ENCODE measurements at regions not wholly inside any gene's neighbourhood (a gene's known extent, or its start where the extent isn't known, plus 50 kb on each side); places are given as distances from the start of the nearest gene placed in this dataset.
"Not testable (repeated sequence)": the region's sequence is repeated elsewhere in the genome, so short reads cannot be mapped to it uniquely, and the experiment has no call there.

DNA sequence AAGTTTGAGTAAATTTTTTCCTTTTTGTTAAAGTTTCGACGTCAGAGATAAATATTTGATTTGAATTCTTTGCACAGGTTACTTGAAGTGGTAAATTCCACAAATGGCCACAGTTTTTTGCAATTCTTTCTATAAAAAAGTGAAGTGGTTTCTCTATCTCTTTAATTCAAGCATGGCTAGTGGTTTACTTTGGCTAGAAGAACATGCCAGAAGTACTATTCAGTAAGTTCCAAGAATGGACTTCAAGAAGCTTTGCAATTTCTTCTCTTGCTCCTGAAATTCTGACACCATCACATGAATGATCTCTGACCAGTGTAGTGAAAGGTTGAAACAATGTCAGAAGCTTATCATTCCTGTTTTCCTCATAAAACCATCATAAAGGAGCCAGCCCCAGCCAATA is 55.7 kb upstream of the RNPC3 start:
- no peak for TF ChIP-seq JUND (IDR thresholded peaks at IDR 0.05; ENCODE audit: low read depth)
- in situ Hi-C loops (cut with HindIII; ENCODE audit: low pct_unique_long_range_greater_than_20kb, low sequenced_read_pairs) = no loop called here
- DNase-seq (ENCODE audit: low read depth in 1 of 2, low spot score in 1 of 2) = no peak

DNA sequence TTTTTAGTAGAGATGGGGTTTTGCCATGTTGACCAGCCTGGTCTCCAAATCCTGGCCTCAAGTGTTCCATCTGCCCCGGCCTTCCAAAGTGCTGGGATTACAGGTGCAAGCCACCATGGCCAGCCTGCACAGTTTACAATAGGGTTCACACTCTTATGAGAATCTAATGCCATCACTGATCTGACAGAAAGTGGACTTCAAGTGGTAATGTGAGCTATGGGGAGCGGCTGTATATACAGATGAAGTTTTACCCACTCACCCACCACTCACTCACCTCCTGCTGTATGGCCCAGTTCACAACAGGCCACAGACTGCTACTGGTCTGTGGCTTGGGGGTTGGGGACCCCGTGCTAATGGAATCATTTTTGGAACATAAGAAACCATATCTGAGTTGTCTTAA is 58.4 kb upstream of the RNPC3 start:
- DNase-seq (ENCODE audit: low read depth in 1 of 2, low spot score in 1 of 2) = no peak
- in situ Hi-C loops (cut with HindIII; ENCODE audit: low pct_unique_long_range_greater_than_20kb, low sequenced_read_pairs) = no loop called here
- TF ChIP-seq JUND (IDR thresholded peaks at IDR 0.05; ENCODE audit: low read depth) = no peak

DNA sequence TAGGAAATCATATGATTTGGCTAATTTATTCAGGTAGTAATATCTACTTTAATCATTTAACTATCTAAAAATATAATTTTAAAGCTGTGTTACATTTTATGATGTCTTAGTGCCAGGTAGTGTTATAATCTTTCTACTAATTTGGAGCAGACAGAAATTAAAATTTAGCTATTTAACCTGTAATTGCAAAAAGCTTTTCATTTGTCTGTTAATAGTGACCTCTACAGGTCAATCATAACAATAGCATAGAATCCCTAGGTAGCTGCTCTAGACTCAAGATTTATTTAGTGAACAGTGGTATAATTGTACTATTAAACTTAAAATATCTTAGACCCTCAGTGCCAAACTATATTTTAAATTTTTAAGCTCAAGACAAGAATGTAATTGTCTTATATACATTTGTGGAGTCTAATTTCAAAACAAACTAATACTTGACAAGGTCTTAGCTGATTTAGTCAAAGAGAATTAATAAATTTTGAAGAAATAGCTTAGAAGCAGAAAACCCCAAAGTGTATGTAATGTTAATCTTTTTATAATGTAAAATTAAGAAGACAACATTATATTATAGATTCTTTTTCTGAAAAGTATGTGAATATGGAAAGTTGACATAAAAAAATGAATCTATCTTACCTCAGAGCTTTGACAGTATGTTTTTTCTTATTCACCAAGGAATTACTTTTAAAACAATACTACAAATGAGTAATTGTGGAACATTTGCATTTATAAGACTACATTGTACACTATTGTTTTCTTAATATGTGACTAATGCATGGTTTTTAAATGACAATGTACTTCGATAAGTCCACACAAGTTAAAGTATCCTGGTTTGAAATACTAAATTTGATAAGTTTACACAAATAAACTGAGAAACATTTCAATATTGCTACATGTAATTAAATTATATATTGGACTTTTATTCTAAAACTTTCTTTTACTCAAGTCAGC is 64.1 kb upstream of the RNPC3 start:
- in situ Hi-C loops (cut with HindIII; ENCODE audit: low pct_unique_long_range_greater_than_20kb, low sequenced_read_pairs) = no loop called here
- peak; percentile 3 to 20 for DNase-seq (ENCODE audit: low read depth in 1 of 2, low spot score in 1 of 2)
- no peak for TF ChIP-seq JUND (IDR thresholded peaks at IDR 0.05; ENCODE audit: low read depth)

DNA sequence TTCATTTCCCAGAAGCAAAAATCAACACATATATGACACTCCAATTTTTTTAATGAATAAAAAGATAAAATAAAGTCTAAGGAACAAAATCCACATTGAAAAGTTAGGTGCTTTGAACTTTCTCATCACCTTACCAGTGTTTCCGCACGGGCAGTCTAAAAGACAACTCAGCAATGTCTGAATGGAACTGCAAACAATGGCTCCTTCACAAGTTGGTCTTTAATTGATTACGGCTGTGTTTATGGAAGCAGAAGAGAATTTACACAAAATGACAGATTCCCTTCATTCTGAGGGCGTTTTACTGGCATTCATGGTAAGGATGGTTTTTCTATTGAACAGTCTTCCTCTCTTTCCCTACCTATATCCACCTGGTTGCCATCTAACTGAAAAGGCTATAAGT is 65.0 kb upstream of the RNPC3 start:
- TF ChIP-seq JUND (IDR thresholded peaks at IDR 0.05; ENCODE audit: low read depth) = no peak
- no peak for DNase-seq (ENCODE audit: low read depth in 1 of 2, low spot score in 1 of 2)
- in situ Hi-C loops (cut with HindIII; ENCODE audit: low pct_unique_long_range_greater_than_20kb, low sequenced_read_pairs) = no loop called here

DNA sequence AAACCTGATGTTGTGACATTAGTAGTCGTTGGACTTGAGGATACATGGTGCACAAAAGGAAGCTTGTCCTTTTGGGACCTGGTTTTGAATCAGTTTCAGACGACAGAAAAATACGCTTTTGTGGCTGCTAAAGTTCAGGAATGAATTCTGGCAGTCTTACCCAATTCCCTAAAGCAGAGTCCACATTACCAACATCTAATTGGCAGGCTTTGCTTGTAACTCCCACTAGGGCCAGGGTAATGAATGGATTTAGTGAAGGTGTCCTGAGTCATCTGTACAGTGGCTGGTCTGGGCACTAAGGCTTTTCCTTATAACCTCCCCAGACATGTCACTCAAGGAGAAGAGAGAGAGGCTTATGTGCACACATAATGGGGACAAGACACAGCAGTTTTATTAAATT is 66.2 kb upstream of the RNPC3 start:
- no peak for DNase-seq (ENCODE audit: low read depth in 1 of 2, low spot score in 1 of 2)
- in situ Hi-C loops (cut with HindIII; ENCODE audit: low pct_unique_long_range_greater_than_20kb, low sequenced_read_pairs) = no loop called here
- TF ChIP-seq JUND (IDR thresholded peaks at IDR 0.05; ENCODE audit: low read depth) = no peak

DNA sequence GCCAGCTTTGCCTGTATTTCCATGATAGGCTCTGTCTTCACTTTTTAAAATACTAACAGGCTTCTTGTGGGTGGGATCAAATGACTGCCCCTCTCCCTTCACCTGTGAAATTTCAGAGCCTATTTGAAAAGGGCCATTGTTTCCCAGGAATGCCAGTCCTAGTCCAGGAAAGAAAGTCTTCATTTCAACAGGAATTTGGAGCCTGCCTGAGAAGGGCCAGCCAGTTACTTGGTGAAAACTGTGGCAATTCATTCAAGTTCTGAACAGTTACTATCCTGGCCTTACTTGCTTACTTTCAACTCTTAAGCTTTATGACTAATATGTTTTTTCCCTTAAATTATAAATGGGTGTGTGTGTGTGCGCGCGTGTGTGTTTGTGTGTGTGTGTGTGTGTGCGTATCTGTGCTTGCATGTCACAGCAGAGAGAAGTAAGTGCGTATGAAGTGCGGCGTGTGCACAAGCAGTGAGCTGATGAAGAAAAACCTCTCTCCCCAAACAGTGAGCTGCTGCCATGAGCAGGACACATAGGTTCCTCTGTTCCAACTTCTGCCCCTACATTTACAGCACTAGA is 67.5 kb upstream of the RNPC3 start:
- no peak for TF ChIP-seq JUND (IDR thresholded peaks at IDR 0.05; ENCODE audit: low read depth)
- DNase-seq (ENCODE audit: low read depth in 1 of 2, low spot score in 1 of 2) = no peak
- in situ Hi-C loops (cut with HindIII; ENCODE audit: low pct_unique_long_range_greater_than_20kb, low sequenced_read_pairs) = no loop called here

DNA sequence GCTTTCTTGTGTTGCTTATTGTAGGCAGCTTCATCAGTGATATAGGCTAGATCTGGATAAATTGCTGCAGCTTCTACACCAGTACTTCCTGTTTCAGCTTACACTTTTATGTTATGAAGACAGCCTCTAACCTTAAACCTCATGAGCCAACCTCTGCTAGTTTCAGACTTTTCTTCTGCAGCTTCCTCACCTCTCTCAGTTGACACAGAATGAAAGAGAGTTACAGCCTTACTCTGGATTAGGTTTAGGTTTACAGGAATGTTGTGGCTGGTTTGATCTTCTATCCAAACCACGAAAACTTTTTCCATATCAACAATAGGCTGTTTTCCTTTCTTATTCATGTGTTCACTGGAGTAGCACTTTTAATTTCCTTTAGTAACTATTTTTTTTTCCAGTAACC is 76.9 kb upstream of the RNPC3 start:
- TF ChIP-seq JUND (IDR thresholded peaks at IDR 0.05; ENCODE audit: low read depth) = no peak
- no peak for DNase-seq (ENCODE audit: low read depth in 1 of 2, low spot score in 1 of 2)
- in situ Hi-C loops (cut with HindIII; ENCODE audit: low pct_unique_long_range_greater_than_20kb, low sequenced_read_pairs) = no loop called here

DNA sequence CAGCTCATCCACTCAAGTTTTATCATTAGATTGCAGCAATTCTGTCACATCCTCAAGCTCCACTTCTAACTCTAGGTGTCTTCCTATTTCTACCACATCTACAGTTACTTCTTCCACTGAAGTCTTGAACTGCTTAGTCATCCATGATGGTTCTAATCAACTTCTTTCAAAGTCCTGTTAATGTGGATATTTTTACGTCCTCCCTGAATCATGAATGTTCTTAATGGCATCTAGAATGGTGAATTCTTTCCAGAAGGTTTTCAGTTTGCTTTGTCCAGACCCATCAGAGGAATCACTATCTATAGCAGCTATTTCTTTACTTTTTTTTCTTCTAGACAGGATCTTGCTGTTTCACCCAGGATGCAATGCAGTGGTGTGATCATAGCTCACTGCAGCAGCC is 78.0 kb upstream of the RNPC3 start:
- in situ Hi-C loops (cut with HindIII; ENCODE audit: low pct_unique_long_range_greater_than_20kb, low sequenced_read_pairs) = no loop called here
- no peak for DNase-seq (ENCODE audit: low read depth in 1 of 2, low spot score in 1 of 2)
- no peak for TF ChIP-seq JUND (IDR thresholded peaks at IDR 0.05; ENCODE audit: low read depth)

DNA sequence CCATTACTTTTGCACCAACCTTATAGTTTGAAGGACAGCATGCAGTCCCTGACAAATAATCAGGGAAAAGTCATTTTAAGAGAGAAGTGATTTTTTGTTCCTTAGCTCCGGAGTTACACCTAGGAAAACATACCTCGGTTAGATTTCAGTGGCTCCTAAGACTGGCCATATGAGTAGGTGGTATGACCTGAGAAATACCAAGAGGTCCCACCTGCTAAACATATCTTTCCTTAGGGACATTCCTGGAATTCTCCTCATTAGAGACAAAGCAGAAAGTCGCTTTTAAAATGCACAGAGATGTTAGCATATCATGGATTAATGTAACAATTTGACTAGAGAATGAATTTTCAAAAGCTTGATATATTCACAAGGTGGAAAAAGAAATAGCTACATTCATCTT is 84.2 kb upstream of the RNPC3 start:
- no peak for TF ChIP-seq JUND (IDR thresholded peaks at IDR 0.05; ENCODE audit: low read depth)
- DNase-seq (ENCODE audit: low read depth in 1 of 2, low spot score in 1 of 2) = no peak
- in situ Hi-C loops (cut with HindIII; ENCODE audit: low pct_unique_long_range_greater_than_20kb, low sequenced_read_pairs) = no loop called here

DNA sequence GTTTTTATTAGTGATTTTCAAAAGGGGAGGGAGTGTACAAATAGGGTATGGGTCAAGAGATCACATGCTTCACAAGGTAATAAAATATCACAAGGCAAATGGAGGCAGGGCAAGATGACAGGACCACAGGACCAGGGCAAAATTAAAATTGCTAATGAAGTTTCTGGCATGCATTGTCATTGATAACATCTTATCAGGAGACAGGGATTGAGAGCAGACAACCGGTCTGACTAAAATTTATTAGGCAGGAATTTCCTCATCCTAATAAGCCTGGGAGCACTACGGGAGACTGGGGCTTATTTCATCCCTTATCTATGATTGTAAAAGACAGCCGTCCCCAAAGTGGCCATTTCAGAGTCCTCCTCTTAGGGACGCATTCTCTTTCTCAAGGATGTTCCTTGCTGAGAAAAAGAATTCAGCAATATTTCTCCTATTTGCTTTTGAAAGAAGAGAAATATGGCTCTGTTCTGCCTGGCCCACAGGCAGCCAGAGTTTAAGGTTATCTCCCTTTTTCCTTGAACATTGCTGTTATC is 88.9 kb upstream of the RNPC3 start:
- in situ Hi-C loops (cut with HindIII; ENCODE audit: low pct_unique_long_range_greater_than_20kb, low sequenced_read_pairs); DNase-seq (ENCODE audit: low read depth in 1 of 2, low spot score in 1 of 2): not testable (repeated sequence)

DNA sequence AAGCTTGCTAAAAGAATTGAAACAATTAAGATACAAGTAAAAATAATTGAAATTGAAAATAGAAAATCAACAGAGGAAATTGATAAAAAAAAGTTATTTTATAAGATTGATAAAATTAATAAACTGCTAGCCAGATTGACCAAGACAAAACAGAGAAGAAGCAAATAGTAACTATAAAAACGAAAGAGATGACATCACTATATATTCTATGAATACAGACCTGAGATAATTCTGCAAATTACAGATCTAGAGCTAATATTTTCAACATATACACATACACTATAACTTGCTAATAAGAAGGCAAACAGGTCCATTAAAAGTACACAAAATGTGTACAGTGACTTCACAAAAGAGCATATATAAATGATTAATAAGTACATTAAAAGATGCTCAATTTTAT is 90.1 kb upstream of the RNPC3 start:
- in situ Hi-C loops (cut with HindIII; ENCODE audit: low pct_unique_long_range_greater_than_20kb, low sequenced_read_pairs) = no loop called here
- no peak for TF ChIP-seq JUND (IDR thresholded peaks at IDR 0.05; ENCODE audit: low read depth)
- DNase-seq (ENCODE audit: low read depth in 1 of 2, low spot score in 1 of 2) = no peak

DNA sequence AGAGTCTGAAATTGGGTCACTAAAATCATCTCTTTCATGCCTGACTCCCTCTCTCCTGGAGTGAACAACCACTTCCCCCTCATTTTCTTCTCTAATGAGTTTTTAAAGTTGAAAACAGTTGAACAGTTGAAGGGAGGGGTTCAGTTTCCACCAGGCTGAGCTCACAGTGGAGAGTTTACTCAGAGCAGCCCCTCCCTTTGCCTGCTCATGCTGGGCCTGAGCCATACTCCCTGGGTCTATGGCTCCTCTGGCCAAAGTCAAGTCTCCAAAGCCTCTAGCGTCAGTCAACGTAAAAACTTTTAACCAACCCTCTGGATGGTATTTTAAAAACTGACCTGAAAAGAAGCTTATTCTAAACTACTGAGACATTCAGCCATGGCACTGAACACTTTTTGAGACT is 100.8 kb upstream of the RNPC3 start:
- no peak for TF ChIP-seq JUND (IDR thresholded peaks at IDR 0.05; ENCODE audit: low read depth)
- in situ Hi-C loops (cut with HindIII; ENCODE audit: low pct_unique_long_range_greater_than_20kb, low sequenced_read_pairs) = no loop called here

DNA sequence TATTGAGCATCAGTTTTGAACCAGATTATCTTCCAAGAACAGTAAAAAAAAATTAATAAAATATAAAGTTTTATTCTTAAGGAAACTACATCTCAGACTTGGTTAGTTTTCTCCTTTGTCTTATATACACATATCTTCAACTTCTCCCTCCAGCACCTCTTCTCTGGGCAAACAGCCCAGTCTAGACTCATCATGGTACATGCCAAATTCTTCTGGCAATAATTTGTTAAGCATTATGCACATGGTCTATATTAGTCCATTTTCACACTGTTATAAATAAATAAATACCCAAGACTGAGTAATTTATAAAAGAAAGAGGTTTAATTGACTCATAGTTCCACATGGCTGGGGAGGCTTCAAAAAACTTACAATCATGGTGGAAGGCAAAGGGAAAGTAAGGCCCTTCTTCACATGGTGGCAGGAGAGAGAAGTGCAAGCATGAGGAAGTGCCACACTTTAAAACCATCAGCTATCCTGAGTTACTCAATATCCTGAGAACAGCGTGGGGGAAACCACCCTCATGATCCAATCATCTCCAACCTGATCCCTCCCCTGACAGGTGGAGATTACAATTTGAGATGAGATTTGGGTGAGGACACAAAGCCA is 108.7 kb upstream of the RNPC3 start:
- in situ Hi-C loops (cut with HindIII; ENCODE audit: low pct_unique_long_range_greater_than_20kb, low sequenced_read_pairs) = no loop called here
- no peak for DNase-seq (ENCODE audit: low read depth in 1 of 2, low spot score in 1 of 2)
- no peak for TF ChIP-seq JUND (IDR thresholded peaks at IDR 0.05; ENCODE audit: low read depth)

More for the DNA sequence above, 100.8 kb upstream of the RNPC3 start:
- DNase-seq (ENCODE audit: low read depth in 1 of 2, low spot score in 1 of 2) = no peak
